ENCODE measurements at regions not wholly inside any gene's neighbourhood (a gene's known extent, or its start where the extent isn't known, plus 50 kb on each side); places are given as distances from the start of the nearest gene placed in this dataset.

GRCh38 chr6:140713495-140713894 lies 1339.0 kb upstream of the CITED2 start:
- TF ChIP-seq ZNF274 (IDR thresholded peaks at IDR 0.05; ENCODE audit: low read depth, low read length) (no peak), SUZ12 (IDR thresholded peaks at IDR 0.05; ENCODE audit: extremely low read depth, insufficient read depth, insufficient read length) (no peak)
